DMS79 treated with DMSO at 0.1 percent for 48 hours (cell line): ENCODE measurements at regions not wholly inside any gene's neighbourhood (a gene's known extent, or its start where the extent isn't known, plus 50 kb on each side); places are given as distances from the start of the nearest gene placed in this dataset.
"Not testable (repeated sequence)": the region's sequence is repeated elsewhere in the genome, so short reads cannot be mapped to it uniquely, and the experiment has no call there.

ENCODE experiments used
- DNase-seq: peaks from one replicate; lab custom pipeline; 2025; lab: John Stamatoyannopoulos, UW

- no peak for DNase-seq
Measured at GRCh38 chr14:87430214-87430613, 562.8 kb downstream of the GALC start.

GRCh38 chr14:87419925-87420324 is 573.1 kb downstream of the GALC start:
- DNase-seq = no peak

- DNase-seq = no peak
Measured at GRCh38 chr14:87411370-87411769, 581.6 kb downstream of the GALC start.

GRCh38 chr14:87409393-87409792 is 583.6 kb downstream of the GALC start:
- DNase-seq = no peak

GRCh38 chr14:87407344-87407743 is 585.6 kb downstream of the GALC start:
- no peak for DNase-seq

GRCh38 chr14:87405563-87405962 is 587.4 kb downstream of the GALC start:
- no peak for DNase-seq

- DNase-seq = no peak
Measured at GRCh38 chr14:87397499-87397898, 595.5 kb downstream of the GALC start.

GRCh38 chr14:87391066-87391465 is 601.9 kb downstream of the GALC start:
- no peak for DNase-seq

- no peak for DNase-seq
Measured at GRCh38 chr14:87388946-87389345, 604.0 kb downstream of the GALC start.

GRCh38 chr14:87387806-87388205 is 605.2 kb downstream of the GALC start:
- no peak for DNase-seq

GRCh38 chr14:87386524-87386923 is 606.5 kb downstream of the GALC start:
- DNase-seq = no peak

GRCh38 chr14:87380054-87380453 is 612.9 kb downstream of the GALC start:
- DNase-seq = no peak

GRCh38 chr14:87368751-87369150 is 624.2 kb downstream of the GALC start:
- no peak for DNase-seq

GRCh38 chr14:87360246-87360645 is 632.7 kb downstream of the GALC start:
- not testable (repeated sequence) for DNase-seq

- no peak for DNase-seq
Measured at GRCh38 chr14:87351007-87351406, 642.0 kb downstream of the GALC start.

GRCh38 chr14:87349921-87350320 is 643.1 kb downstream of the GALC start:
- peak; percentile 100 for DNase-seq

- no peak for DNase-seq
Measured at GRCh38 chr14:87343652-87344051, 649.3 kb downstream of the GALC start.

GRCh38 chr14:87334997-87335685 is 657.8 kb downstream of the GALC start:
- DNase-seq = no peak

- DNase-seq = no peak
Measured at GRCh38 chr14:87331991-87332390, 661.0 kb downstream of the GALC start.

GRCh38 chr14:87325741-87326140 is 667.2 kb downstream of the GALC start:
- DNase-seq = peak; percentile 81

GRCh38 chr14:87323191-87323590 is 669.8 kb downstream of the GALC start:
- no peak for DNase-seq

GRCh38 chr14:87321548-87321947 is 671.4 kb downstream of the GALC start:
- no peak for DNase-seq

- DNase-seq = no peak
Measured at GRCh38 chr14:87312894-87313205, 680.1 kb downstream of the GALC start.

GRCh38 chr14:87312169-87312893 is 680.7 kb downstream of the GALC start:
- DNase-seq = no peak
